COR-L47 (cell line): ENCODE measurements at regions not wholly inside any gene's neighbourhood (a gene's known extent, or its start where the extent isn't known, plus 50 kb on each side); places are given as distances from the start of the nearest gene placed in this dataset.
"Not testable (repeated sequence)": the region's sequence is repeated elsewhere in the genome, so short reads cannot be mapped to it uniquely, and the experiment has no call there.

ENCODE experiments used
- DNase-seq: peaks from one replicate; lab custom pipeline; 2025; lab: John Stamatoyannopoulos, UW

DNA sequence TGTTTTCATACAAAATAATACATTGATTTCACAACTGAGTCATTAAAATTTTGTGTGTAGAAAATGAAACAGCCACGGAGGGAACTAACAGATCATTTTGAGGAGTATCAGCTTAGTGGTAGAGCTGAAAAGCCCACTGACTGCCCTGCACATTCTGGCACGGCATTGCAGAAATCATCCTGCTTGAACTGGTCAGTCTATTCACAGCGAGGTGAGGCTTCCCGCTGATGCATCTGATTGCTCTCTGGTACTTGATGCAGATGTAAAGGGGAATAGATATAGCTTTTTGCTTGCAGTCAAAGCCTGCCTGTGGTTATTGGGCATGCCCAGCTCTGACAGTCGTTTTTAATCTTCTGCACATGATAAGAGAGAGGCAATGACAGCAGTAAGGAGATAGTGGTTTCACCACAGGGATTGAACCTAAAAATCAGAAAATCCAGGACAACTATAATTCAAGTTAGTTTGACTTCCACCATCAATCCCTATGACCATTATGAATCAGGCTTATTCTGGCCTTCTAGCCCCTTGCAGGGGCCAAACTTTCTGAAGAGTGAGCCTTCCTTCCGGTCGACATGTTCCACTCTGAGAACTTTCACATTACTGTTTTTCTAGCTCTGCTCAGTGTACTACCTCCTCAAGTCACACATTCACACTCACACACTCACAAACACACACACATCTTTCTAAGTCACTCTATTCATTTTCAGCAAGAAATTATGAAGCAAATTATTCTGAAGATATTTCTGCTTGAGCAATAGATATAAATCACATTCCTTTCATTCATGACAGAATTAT, 782.8 kb upstream of the NUDT12 start:
- no peak for DNase-seq

DNA sequence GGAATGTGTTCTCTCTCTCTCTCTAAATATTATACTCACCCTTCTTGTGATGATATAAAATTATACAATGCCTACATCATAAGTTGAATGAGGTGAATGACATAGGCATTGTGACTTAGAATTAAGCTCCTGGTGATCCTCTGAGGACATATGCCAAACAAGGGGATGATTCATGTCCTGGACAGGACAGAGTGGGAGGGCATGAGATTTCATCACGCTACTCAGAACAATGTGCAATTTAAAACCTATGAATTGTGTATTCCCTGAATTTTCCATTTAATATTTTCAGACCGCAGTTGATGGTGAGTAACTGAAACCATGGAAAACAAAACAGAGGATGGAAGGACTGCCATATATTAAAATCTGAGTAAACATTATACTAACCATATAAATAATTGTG, 782.2 kb upstream of the NUDT12 start:
- DNase-seq = no peak

GRCh38 chr5:104327801-104328200, 765.2 kb upstream of the NUDT12 start:
- DNase-seq = no peak

DNA sequence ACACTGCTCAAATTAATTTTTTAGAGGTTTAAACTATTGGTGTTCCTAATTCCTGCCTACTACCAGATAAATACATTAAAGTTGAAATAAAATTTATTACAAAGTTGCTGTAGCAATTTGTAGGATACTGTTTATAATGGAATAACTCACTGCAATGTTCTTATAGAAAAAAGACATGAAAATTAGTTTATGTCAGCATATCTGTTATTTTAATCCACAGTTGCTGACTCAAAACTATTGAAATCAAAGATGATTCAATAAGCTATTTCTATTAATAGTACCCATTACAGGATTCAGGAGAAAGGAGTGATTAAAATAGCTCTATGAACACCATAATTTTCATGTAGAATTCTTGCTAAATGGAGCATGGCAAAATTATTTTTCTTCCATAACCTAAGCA, 764.4 kb upstream of the NUDT12 start:
- DNase-seq = no peak

- no peak for DNase-seq
These were observed 762.8 kb upstream of the NUDT12 start for GRCh38 chr5:104325356-104325755.

GRCh38 chr5:104316676-104317075, 754.1 kb upstream of the NUDT12 start:
- not testable (repeated sequence) for DNase-seq

DNA sequence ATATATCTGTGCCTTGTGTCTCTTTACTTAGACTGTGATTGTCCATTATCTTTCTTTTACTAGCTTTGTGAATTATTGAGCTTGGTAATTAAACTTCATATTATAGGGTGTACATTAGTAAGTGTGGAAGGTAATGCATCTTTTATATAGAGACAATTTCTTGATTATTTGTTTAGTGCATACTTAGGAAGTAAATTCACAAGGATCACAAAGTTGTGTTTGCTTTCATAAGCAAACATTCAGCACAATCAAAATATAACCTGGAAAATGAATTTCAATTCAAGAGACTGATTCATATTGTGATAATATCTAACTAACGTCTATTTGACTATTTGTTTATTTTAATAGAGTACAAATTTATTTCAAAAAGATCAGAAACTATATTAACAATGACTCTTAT, 749.9 kb upstream of the NUDT12 start:
- no peak for DNase-seq

GRCh38 chr5:104305602-104306001, 743.0 kb upstream of the NUDT12 start:
- DNase-seq = no peak

DNA sequence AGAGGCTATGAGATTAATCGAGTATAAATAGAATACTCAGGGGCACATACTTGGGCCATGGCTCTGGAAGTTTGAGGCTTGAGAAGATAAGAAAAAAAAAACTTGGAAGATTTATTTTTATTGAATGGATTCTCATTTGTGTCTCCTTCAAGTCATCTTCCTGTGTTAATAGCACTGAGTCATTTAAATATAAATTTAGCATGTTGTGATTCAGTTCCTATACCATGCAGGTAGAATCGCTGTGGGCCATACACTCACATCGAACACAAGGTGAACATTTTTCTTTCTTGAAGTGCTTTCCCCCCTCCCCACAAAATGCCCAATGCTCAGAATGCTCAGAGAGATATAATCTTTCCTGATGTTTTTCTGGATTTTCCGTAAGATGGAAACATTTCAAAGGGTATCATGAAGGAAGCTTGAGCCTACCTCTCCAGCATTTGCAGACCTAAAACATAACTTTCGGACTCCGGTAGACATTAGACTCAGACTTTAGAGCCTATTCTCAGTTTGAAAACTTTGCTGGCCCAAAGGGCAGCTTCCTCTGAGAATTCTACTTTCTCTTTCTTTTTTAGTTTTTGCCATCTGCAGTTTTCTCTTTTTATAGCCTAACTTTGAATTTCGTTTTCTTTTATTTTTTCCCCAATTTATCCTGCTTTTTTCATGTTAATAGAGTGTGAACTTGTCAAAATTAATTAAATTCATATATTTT, 737.6 kb upstream of the NUDT12 start:
- DNase-seq = no peak

DNA sequence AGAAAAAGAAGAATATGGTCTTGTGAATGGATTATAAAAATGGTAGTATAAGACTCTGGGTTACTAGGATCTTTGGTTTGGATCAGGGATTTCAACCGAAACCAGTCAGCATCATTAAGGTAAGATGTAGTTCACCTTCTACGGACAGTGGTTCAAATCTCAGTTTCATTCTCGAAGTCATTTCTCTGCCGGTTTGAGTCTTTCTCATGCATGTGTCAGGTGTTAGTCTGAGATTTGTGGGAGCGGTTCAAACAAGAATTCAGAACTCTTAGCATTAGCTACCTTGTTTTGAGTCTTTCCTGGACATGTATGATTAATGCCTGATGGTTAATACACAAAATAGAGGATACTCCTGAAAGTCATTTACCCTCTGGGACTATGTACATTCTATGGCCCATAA, 735.9 kb upstream of the NUDT12 start:
- DNase-seq = no peak

GRCh38 chr5:104297076-104297475, 734.5 kb upstream of the NUDT12 start:
- DNase-seq = no peak

GRCh38 chr5:104295991-104296390, 733.4 kb upstream of the NUDT12 start:
- DNase-seq = no peak

DNA sequence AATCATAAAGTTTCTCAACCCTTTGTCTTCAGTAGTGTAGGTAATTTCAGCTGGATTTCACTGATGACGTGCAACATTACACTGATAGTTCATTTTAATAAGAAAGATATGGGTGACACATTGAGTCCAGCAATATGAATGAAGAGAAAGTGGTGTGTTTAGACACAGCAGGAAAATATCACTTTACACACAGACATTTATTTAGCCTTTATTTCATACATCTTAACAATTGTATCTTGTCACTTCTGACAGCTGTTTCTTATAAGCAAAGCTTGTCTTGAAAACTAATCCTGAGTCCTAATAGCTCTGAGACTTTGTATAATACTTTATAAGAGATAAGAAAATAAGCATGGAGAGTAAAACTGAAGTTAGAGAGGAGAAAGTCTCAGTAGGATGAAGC, 720.5 kb upstream of the NUDT12 start:
- no peak for DNase-seq

DNA sequence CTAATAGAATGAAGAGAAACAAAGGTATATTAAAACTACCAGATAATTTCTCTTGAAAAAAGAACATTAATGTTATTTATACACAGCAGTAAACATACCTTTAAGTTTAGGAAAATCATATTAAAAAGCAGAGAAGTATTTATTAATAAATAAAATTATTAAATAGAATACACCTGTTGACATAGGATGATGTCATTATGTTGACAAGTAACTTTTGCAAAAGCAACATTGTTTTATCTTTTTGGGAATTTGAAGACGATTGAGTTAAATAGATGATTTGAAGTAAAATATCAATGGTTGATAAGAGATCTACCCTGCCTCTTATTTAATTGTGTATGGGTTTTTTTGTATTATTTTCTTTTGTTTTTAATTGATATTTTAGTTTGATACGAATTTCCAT, 711.1 kb upstream of the NUDT12 start:
- no peak for DNase-seq

DNA sequence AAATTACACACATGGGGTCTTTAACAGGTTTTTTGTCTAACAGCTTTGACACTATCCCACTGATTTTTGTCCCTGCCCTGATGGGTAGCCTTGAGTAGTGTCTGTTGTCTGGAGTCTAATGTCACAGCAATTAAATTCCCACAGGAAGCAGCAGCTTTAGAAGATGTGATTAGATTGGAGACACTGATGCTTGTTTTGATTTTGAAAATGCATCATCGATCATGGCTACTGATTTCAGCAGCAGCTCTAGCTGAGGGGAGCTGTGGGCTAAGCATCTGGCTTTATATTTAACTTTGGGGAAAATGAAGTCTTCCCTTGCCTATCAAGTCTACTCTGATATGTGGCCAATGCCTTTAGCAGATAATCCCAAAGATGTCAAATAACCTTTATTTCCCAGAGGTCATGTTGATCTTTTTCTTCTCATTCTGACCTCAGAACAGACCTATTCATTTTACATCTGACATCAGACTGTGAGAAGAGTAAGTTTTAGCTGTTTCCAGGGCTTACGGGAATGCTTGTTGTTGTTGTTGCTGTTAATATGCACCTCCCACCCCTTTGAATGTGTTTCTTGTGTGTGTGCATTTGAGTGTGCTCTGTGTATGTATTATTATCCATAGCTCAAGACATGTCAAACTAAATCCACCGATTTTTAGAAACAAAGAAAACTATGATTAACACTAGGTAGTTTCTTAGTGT, 704.9 kb upstream of the NUDT12 start:
- no peak for DNase-seq

DNA sequence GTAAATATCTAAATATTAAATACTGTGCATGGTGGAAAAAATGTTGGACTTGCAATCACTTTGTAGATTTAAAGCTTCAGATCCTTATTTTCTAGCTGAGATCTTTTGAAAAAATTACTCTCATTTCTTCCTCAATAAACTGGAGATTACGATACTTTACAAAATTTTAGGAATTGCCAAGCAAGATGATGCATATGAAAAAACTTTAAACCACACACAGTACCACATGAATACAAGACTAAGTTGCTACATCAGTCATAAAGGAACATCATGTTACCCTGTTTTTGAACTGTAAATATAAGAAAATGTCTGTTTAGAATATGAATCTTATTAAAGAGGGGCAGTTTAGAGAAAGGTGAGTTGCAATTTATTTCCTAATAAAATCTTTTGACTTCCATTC, 703.6 kb upstream of the NUDT12 start:
- no peak for DNase-seq

DNA sequence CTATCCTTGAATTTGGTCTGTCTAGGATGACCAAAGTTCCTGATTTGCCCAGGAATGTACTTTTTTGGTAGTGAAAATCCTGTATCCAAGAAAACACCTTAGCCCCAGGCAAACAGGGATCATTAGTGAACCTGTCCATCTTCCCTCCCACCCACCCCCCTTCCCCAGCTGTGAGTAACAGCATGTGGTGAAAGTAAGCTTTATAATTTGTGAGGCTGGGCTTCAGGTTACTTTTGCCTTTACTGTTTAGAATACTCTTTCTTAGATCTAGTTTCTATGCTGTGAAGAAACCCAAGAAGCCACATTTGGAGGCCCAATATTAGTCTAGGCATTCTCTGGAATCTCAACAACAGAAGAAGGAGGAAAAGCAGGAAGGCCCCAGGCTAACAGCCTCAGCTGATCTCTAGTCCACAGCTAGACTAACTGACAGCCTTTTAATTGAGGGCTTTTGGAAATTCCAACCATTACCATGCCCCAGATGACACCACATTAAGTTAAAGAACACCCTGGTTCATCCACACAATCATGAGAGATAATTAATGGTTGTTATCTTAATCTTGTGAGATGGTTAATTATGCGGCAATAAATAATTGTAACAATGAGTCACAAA, 703.0 kb upstream of the NUDT12 start:
- DNase-seq = no peak

DNA sequence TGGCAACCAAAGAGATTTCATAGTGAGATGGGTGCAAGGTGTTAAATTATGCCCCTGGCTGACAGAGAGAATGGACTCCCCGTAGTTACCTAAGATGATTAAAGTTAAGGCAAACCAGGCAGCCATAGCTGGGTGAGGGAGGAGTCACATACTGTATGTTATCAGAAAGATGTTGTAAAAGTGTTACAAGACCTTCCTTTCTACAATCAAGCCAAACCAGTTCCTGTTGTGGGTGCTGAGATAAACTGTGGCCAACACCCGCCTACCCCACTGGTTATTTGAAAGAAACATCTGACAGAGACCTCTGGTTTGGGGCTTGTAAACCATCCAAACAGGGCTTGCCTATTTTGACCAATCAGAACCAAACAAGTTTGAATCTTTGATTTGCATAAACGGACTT, 684.7 kb upstream of the NUDT12 start:
- no peak for DNase-seq

DNA sequence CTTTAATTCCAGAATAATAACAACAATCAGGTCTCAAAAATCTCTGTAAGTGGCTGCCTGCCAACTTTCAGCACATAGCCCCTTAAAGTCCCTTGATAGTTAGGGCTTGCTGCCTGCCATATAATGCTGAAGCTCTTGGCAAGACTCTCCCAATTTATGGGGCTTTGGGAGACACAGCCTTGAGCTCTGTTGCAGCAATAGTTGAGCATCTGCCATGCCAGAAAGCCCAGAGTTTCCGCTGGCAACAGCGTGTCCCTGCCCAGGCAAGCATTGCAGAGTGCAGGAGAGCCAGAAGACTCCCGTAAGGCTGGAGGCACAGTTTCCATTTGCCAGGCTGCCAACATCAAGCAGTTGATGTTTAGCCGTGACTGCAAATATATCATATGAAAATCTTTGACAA, 678.5 kb upstream of the NUDT12 start:
- no peak for DNase-seq

DNA sequence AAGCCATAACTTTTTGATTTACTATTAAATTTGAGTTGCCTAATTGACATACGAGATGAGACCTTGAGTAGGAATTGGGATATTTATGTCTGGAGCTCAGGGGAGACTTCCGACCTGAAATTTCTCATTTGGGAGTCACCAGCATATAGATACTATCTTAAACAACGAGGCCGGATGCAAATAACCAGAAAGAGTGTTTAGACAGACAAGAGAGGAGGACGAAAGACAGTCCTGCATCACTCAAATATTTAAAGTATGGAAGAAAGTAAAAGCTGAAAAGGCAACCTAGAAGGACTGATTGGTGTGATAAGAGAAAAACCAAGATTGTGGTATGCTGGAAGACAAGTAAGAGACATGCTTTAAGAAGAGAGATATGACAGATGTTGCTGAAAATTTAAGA, 675.0 kb upstream of the NUDT12 start:
- DNase-seq = no peak

- no peak for DNase-seq
These were observed 661.5 kb upstream of the NUDT12 start for GRCh38 chr5:104223885-104224773.

- no peak for DNase-seq
These were observed 655.6 kb upstream of the NUDT12 start for GRCh38 chr5:104218200-104218599.
